MV-4-11 (cell line): ENCODE measurements at regions not wholly inside any gene's neighbourhood (a gene's known extent, or its start where the extent isn't known, plus 50 kb on each side); places are given as distances from the start of the nearest gene placed in this dataset.

Experiments
- DNase-seq: peaks from one replicate; lab custom pipeline; 2025; lab: John Stamatoyannopoulos, UW

DNA sequence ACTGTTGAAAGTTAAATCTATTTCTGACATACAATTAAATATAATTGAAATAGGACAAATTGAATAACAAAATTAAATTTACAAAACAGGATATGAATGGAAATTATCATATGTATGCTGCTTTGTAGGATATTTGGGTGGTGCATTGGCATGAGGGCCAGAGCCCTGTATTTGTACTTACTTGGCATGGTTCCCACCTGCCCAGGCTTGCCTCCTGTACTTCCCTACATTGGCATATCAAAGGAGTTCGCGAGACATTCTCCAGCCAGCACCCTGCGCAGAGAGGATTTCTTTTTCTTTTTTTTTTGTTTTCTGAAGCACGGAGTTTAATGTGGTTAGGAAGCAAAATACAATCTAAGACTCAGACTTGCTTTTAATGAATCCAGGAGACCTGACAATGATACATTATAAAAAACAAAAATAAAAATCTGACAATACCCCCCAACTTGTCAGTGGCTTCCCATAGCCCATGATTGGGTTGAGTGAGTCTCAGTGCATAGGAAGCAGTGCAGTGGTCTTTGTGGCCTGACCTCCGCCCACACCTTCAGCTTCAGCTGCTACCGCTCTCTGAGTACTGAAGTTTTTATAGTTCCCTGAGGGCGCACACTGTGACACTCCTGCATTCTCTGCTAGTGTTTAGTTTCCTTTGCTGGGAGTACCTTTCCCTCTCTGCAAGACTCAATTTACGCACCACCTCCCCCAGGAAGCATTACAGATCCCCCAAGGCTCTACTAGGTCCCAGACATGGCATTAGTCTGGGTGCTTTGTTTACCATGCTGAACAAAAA, 440.8 kb downstream of the UTRN start:
- DNase-seq: no peak

DNA sequence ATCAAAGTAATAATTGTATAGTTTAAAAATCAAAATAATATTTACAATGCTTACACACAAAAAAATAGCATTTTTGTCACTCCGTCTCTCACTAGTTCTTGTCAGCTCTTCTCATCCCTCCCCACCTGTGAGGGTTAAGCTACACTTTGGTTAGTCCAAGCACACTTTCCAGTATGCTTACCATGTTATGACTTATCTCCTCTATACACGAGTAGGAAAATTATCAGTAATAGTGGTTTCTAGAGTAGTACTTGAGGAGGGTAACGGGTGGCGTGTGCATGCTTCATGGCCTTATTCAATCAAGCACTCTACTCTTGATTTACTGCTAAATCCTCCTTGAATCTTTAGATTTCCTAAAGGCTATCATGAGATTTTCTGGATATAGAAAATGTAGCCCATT, 443.7 kb downstream of the UTRN start:
- DNase-seq: no peak

DNA sequence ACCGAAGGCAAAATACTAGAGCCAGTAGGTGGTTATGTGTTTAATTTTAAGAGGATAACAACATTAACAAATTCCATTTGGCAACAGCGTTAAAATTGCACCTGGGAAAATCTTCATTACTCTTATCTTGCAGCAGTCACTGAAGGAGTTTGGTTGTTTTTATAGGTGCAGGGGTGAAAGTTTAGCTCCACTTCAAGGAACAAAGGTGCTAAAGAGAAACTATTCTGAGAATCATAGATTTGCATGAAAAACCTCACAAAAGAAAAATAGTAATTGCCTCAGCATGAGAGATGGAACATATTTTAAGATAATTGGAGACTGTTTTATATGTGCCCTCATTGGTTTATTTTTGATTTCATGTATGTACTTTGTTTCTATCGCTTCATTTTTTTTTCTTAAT, 444.4 kb downstream of the UTRN start:
- DNase-seq: no peak

DNA sequence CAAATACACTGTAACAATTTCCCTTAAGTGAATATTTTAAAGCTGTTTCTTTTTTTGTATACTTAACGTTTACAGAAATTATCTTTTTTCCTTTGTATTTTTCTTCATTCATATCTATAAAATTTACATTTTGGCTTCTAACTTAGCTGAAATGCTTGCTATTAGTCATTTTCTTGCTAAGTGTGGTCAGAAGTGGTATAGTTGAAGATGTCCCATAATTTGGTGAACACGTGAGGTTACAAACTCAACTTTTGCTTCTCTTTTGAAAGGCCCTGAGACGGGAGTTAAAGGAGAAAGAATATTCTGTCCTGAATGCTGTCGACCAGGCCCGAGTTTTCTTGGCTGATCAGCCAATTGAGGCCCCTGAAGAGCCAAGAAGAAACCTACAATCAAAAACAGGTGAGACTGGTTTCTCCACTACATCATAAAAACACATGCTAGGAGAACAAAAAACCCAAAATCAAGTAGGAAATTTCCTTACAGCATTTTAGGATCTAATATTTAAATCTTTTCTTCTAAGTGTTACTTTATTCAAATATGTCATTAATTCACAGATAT, 445.0 kb downstream of the UTRN start:
- no peak for DNase-seq

DNA sequence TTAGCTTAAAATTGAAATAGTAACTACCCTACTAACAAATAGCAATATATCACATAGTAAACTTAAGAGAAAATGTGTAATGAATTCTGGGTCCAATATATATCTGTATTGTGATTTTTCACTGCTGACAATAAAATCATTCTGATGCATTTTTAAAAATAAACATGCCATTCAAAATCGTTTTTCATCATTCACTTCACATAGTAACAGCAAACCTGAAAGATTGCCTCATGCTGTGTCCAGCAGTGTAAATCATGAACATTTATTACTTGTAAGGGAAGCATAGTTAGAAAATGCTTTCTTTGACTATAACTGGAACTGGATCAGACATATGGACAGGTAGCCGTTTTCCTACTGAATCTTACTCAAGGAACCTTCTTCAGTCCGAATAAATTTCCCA, 446.1 kb downstream of the UTRN start:
- no peak for DNase-seq

DNA sequence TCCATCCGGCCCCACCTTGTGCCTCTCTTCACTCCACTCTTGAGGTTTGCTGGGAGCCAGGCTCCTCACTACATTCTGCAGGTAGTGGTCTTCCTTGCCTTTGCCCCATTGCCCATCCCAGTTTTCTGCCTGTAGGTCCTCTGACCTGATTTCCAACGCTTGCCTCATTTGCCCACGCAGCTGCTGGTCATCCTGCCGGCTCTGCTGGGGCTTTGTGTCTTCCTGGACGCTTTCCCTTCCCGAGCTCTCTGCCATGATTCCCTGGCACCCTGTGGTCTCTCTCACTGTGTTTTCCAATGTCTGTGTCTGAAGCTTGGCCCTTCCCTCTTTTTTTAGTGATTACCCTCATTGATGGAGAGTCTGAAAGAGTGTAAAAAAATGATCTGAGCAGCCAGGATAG, 451.6 kb downstream of the UTRN start:
- DNase-seq: no peak

DNA sequence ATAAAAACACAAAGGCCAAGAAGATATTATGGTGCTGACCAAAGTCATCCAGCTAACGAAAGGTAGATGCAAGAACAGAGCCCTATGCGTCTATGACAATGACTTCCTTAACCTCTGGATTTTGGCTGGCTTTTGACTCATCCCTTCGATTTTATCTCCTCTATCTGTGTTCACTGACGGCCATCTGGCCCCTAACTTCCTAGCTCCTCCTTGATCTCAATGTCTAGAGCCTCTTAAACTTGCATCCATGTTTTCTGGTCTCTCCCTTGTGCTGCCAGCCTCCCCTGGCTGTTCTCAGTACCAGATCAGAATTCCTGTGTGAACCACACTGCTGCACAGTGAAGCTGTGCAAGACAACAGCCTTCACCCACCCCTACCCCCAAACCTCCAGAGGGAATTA, 452.9 kb downstream of the UTRN start:
- DNase-seq: no peak

DNA sequence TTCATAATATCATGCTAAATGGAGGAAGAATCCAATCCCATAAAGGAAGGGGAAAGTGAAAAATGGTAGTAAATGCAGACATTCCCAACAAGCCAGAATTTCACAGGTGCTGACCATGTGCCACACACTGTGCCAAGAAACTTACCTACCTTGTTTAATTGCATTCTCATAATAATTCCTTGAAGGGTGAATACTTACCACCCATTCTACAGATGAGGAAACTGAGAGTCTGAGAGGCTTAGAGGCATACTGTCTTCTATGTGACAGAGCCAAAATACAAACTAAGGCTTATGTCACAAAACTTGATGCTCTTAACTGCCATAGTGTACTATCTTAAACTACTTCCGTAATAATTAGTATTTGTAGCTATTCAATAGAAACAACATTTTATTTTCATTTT, 454.7 kb downstream of the UTRN start:
- no peak for DNase-seq

DNA sequence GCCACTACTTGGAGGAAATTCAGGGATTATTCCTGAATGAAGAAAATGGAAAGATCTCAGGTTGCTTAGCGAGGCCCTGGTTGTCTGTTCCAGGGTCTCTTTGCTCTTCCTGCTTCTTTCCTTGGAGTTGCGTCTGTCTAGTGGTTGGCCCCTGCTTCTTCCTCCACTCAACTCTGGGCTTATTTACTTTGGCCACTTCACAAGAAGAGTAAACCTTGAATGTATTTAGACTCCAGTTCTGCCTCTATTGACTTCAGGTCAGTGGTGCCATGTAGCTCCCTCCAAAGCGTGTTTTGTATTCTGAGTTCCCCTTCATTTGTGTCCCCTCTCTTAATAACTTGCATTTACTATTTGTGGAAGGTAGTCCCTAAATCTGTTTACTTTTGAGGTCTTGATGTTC, 456.5 kb downstream of the UTRN start:
- no peak for DNase-seq

DNA sequence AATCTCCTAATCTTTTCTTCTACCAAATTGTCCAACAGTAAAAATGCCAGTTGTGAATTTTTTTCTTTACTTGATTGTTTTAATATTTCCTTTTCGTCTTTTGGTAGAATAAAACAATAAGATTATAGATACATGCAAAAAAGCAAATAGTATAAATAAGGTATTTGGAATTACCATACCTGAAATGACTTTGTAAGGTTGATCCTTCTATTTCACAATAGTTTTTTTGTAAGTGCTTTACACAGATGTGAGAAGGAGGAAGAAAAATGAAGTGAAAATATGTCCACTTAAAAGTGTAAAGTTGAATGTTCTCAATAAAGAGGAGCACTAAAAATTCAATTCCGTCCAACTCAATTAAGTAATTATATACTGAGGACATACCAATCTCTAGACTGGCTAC, 457.6 kb downstream of the UTRN start:
- DNase-seq: no peak

DNA sequence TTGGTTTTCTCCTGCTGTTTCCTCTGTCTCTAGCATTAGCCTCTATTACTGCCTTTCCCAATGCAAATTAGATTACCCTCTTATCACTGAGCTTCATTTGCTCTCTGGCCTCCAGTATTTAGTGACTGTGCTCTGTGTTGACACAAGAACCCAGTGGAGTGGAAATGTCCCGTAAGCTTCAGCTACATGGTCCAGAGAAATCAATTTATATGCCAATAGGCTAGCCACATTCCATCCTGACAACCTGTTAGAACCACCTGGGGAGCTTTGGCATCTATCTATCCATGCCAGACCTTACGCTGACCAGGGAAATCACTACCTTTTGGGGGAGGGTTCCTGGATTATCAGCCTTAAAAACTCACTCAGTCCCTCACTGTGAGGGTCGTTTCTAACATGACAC, 459.6 kb downstream of the UTRN start:
- no peak for DNase-seq

DNA sequence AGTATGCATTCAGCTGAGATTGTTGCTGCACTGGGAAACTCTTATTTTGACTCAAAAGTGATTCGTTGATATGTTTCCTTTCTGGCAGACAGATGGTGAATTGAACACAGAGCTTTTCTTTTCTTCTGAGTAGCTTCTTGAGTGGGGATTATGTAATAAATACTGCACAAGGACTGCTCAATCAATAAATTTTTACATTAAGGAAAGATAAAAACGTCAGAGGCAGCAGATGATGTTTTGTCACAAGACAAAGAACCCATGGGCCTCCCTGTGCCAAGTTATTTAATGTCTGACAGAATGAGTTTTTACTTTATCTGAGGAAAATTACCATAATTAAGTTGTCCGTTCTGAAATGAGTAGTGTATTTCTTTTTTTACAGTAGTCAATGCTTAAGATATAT, 460.3 kb downstream of the UTRN start:
- no peak for DNase-seq

DNA sequence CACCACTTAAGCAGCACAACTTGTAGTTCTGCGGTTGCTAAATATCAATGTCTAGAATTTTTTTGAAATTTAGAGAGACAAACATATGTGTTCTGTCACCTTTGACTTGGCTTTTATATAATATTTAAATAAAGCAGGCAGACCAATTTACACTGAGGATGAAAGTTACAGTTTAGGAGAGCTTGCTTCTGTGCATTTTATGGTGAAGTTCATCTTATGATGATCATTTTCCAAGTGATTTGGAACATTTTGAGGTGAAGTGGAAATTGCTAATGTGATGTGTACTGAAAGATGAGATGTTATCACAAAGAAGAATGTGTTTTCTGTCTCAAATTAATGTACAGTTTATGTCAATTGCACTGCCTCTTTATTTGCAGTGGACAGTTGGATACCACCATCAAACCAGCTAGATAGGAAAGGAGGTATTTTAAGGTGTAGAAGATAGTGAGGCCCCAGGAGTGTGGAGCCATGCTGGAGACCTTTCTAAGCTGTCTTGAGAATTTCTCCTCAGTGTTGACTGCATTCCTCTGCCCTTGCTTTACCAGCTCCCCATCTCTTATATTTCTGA, 461.9 kb downstream of the UTRN start:
- DNase-seq: no peak

DNA sequence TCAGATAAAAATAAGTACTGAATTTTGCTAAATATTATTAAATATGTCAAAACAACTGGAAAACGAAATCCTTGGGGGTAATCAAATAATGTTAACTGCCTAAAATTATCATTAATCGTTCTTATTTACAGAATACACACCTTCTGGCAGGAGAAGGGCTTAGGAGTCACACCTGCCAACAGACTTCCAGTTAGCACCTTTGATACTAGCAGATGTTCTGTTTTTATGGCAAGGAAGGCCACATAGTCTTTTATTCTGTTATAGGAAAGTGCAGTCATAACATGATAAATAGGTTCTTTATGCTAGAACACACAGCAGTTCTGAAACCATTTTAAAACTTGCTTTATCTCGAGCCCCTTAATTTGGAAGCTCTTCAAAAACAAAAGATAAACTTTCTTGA, 464.1 kb downstream of the UTRN start:
- no peak for DNase-seq

DNA sequence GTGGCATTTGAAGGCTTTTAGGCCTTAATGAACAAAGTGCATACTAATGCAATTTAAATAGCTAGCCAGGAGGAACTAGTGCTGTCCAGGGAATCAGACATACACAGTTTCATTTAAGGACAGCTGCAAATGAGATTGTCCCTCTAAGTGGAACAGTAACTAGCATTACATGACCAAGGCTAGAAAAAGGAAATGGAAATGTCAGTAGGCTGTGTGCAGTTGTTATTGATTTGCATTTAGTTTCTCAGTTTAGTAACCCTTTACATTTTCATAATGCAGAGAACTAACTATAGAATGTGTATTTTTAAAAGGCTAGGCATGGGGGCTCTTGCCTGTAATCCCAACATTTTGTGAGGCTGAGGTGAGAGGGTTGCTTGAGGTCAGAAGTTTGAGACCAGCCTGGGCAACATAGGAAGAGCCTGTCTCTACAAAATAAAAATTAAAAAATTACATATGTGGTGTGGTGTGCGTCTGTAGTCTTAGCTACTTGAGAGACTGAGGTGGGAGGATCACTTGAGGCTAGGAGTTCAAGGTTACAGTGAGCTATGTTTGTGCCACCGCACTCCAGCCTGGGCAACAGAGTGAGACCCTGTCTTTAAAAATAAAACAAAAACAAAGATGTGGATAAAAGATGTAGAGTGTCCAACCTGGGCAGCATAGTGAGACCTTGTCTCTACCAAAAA, 468.0 kb downstream of the UTRN start:
- peak; percentile 3 for DNase-seq

DNA sequence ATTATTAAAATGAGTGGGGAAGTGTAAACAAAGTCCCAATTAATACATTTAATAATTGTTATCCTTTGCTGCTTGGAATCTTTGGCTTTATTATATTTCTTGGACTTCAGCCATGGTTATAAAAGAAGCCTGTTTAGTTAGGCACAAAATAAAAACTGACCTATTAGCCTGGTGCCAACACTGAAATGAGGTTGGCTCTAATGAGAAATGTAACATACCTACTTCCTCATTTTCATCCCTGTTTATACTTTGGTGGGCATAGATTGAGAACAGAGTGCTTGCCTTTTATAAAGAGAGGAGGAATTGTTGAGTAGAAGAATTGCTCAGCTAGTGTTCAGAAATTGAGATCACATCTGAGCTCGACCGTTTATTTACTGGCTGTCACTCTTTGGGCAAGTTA, 471.3 kb downstream of the UTRN start:
- DNase-seq: peak; percentile 25

DNA sequence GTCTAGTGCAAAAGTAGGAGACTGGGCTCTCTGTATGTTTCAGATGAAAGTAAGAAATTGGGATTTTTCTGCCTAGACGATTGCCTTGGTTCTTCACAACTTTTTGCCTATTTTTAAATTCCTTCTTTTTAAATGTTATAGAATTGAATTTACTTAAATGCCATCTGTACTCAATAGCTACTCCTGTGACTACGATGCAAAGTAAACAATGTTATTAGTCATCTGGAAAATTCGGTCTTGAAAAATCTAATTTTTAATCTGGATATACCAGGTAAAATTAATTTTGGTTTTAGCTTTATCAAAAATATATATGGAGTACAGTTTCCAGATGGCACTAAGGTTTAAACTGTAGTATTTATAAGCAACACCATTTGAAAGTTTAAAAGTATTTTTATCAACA, 472.2 kb downstream of the UTRN start:
- DNase-seq: no peak

DNA sequence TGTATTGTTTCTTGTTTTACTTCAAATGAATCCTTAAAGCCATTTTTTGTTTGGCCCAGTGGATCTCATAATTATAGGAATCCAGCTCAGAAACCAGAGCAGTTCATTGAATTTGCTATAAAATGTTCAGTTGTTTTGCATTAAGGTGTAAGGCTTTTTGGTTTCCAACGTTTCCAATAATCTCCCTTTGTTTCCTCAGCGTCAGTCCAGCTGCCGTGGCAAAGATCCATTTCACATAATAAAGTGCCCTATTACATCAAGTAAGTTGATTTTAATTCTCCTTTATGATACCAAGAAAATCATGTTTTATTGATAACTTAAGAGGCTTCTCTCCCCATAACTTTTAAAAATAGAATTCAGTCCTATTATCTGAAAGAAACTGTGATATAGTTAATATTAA, 472.6 kb downstream of the UTRN start:
- no peak for DNase-seq

DNA sequence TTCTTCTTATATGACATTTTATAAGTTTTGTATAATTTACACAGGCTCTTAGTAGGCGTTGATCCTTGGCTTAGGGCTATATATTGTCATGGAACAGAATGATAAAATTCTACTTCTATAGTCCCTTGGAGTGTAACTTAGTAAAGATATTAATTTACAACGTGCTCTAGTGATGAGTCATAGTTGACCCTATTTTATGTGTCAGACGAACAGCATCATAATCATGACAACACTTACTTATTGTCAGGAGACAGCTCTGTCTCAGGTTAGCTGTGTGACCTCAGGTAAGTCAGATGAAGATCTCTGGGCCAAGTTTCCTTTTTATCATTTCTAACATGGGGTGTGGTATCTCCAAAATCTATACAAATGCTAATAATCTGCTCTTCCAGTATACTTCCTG, 473.5 kb downstream of the UTRN start:
- DNase-seq: no peak

DNA sequence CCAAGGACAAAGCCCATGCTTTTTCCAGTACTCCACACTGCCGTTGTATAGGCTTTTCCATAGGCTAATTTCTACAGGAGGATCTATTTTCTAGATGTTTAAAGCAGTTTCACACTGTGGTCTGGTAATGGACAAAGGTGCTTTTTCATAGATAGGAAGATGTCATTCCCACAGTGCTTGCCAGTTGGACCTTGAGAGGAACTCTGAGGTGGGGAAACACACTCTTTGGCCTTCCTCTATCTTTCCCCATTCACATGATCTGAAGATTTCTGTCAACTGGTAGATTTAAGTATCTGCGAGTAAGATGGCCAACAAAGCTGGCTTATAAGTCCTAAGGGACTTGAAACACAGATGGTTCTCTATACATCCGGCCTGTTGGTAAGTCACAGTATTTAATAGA, 477.3 kb downstream of the UTRN start:
- no peak for DNase-seq

DNA sequence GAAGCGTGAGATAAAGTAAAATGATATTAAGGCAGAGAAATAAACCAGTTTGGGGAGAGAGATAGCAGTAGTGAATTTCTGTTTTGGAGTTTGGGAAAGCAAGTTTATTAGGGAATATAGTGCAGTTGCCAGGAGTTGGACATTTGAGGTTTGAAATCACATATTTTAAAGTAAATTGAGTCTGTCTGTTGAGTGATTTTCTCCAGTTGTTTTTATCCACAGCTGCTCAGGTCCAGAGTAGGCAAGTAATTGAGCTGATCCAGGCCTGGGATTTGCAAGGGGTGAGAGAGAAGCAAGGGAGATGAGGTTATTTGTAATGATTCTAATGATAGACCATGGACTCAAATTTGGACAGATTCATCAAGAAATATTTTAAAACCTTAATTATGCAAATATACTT, 481.9 kb downstream of the UTRN start:
- DNase-seq: no peak

DNA sequence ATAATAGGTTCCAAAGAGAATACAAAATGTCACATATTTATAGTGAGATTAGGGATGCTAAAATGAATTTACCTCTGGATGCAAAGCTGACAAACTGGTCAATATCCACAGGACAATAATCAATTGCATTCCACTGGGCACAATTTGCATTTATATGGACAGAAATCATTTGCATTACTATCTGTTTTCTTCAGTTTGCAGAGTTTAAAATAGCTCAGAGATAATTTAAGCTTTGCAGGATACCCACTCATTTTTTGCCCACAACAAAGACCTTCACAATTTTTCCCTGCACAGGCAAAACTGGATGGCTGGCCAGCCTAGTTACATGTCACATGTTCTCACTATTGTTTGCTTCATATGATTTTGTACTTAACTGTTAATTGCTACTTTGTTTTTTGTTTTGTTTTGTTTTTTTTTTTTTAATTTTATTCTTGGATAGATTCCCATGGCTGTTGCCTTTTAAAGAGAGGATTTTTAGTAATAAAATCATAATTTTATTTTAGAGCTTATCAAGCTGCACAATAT, 483.5 kb downstream of the UTRN start:
- no peak for DNase-seq

DNA sequence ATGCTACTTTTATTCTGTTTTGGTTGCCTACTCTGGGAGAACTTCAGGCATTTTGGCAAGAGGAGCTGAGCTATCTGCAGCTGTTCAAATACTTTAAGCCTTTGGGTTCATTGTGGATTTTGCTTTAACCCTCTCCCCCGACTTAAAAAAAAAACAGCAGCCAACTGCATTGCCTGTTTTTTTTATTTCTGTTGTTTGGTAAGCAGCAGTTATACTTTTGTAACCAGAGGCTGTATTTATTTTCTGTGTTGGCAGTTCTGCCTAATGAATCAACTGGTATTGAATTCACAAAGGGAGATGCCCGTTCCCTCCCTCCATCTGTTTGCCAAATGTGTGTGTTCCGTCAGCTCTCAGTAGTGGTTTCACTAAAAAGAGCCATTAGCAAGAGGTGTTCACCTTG, 484.0 kb downstream of the UTRN start:
- no peak for DNase-seq
